Neuronal stem cell (in vitro differentiated cells): ENCODE measurements at regions not wholly inside any gene's neighbourhood (a gene's known extent, or its start where the extent isn't known, plus 50 kb on each side); places are given as distances from the start of the nearest gene placed in this dataset.
A peak's percentile ranks its signal among the peaks of the same experiment; 100 is the strongest.

Source experiments
- DNase-seq: peaks from one replicate; pipeline ENCODE4 v3.0.0-alpha.2; 2013; ENCODE audit warnings: low spot score
- H2AFZ ChIP-seq: one replicate; pipeline ENCODE4 v1.6.1; 2013; ENCODE audit warnings: mild to moderate bottlenecking, low read length, inconsistent platforms
- H2AK5ac ChIP-seq: 2 replicates; pipeline ENCODE4 v1.6.1; 2013; ENCODE audit warnings: low read depth, mild to moderate bottlenecking, inconsistent platforms, low read length, moderate library complexity, mixed read lengths
- H2BK120ac ChIP-seq: 2 replicates; pipeline ENCODE4 v1.6.1; 2013; ENCODE audit warnings: low read depth, mild to moderate bottlenecking, inconsistent platforms, low read length, moderate library complexity, mixed read lengths
- H2BK12ac ChIP-seq: one replicate; pipeline ENCODE4 v1.6.1; 2013; ENCODE audit warnings: low read length, inconsistent platforms
- H2BK15ac ChIP-seq: 2 replicates; pipeline ENCODE4 v1.6.1; 2013; ENCODE audit warnings: mild to moderate bottlenecking, low read length, inconsistent platforms, mixed read lengths
- H2BK5ac ChIP-seq: one replicate; pipeline ENCODE4 v1.6.1; 2013; ENCODE audit warnings: inconsistent platforms, mild to moderate bottlenecking, low read length, moderate library complexity
- H3K14ac ChIP-seq: one replicate; pipeline ENCODE4 v1.6.1; 2013; ENCODE audit warnings: low read length, inconsistent platforms
- H3K18ac ChIP-seq: 2 replicates; pipeline ENCODE4 v1.6.1; 2013; ENCODE audit warnings: low read length, inconsistent platforms
- H3K23ac ChIP-seq: 2 replicates; pipeline ENCODE4 v1.6.1; 2013; ENCODE audit warnings: low read depth, mild to moderate bottlenecking, mixed read lengths, low read length, inconsistent platforms; ENCODE audit not compliant: poor library complexity
- H3K27ac ChIP-seq: replicated peaks from 3 replicates; pipeline ENCODE4 v1.5.1; 2013; ENCODE audit warnings: low read length, inconsistent platforms
- H3K27me3 ChIP-seq, 3 experiments: 2 replicates each; pipeline ENCODE4 v1.6.1; 2013; ENCODE audit warnings: low read length in 3 of 3, mild to moderate bottlenecking in 2 of 3, inconsistent platforms in 1 of 3, low read depth in 1 of 3, mixed read lengths in 1 of 3, moderate library complexity in 1 of 3; ENCODE audit not compliant: control insufficient read depth in 3 of 3, insufficient read depth in 3 of 3
- H3K36me3 ChIP-seq, 2 donors: replicated peaks in 1 of 2; 2 replicates each; pipeline ENCODE4 v1.6.1; 2013; ENCODE audit warnings: low read length in 2 of 2; ENCODE audit not compliant: control insufficient read depth in 2 of 2, insufficient read depth in 2 of 2
- H3K4ac ChIP-seq: 2 replicates; pipeline ENCODE4 v1.6.1; 2013; ENCODE audit warnings: inconsistent platforms, mild to moderate bottlenecking, low read length, moderate library complexity
- H3K4me1 ChIP-seq, 2 donors: 1 replicate in 1 of 2; 2 replicates in 1 of 2; pipeline ENCODE4 v1.6.1; 2013; ENCODE audit warnings: low read length in 2 of 2, low read depth in 1 of 2; ENCODE audit not compliant: control insufficient read depth in 2 of 2, insufficient read depth in 1 of 2
- H3K4me2 ChIP-seq: one replicate; pipeline ENCODE4 v1.6.1; 2013; ENCODE audit warnings: mild to moderate bottlenecking, low read length, inconsistent platforms; ENCODE audit not compliant: insufficient read depth, poor library complexity, severe bottlenecking
- H3K4me3 ChIP-seq, 2 donors: 2 replicates each; pipeline ENCODE4 v1.5.1; 2013; ENCODE audit warnings: low read length in 2 of 2, mild to moderate bottlenecking in 2 of 2, inconsistent platforms in 1 of 2, moderate library complexity in 1 of 2
- H3K79me1 ChIP-seq: one replicate; pipeline ENCODE4 v1.6.1; 2013; ENCODE audit warnings: low read depth, mild to moderate bottlenecking, inconsistent platforms, low read length, moderate library complexity
- H3K9ac ChIP-seq: one replicate; pipeline ENCODE4 v1.6.1; 2013; ENCODE audit warnings: mild to moderate bottlenecking, low read depth, low read length, inconsistent platforms; ENCODE audit not compliant: poor library complexity
- H3K9me3 ChIP-seq, 2 donors: replicated peaks in 1 of 2; 2 replicates each; pipeline versions ENCODE3 to v1.6.1; 2013; ENCODE audit warnings: low read length in 2 of 2, mild to moderate bottlenecking in 2 of 2, inconsistent platforms in 1 of 2, low read depth in 1 of 2, mixed read lengths in 1 of 2, moderate library complexity in 1 of 2; ENCODE audit not compliant: control insufficient read depth in 2 of 2, insufficient read depth in 1 of 2
- H4K8ac ChIP-seq: one replicate; pipeline ENCODE4 v1.6.1; 2013; ENCODE audit warnings: low read depth, mild to moderate bottlenecking, inconsistent platforms, low read length, moderate library complexity
- H4K91ac ChIP-seq: one replicate; pipeline ENCODE4 v1.6.1; 2013; ENCODE audit warnings: low read length, low read depth, mild to moderate bottlenecking, inconsistent platforms; ENCODE audit not compliant: poor library complexity
- WGBS, 2 donors: extraction: QIAGEN DNeasy Blood & Tissue Kit; methylation state at CpG; one replicate each; pipeline ENCODE4 v1.1.7; 2013; ENCODE audit warnings: missing lambda C conversion rate in 2 of 2, mixed read lengths in 1 of 2; ENCODE audit not compliant: insufficient read length in 2 of 2, insufficient replicate concordance in 1 of 2; ENCODE audit errors: extremely low coverage in 2 of 2; 5-methylcytosine and 5-hydroxymethylcytosine counted together

DNA sequence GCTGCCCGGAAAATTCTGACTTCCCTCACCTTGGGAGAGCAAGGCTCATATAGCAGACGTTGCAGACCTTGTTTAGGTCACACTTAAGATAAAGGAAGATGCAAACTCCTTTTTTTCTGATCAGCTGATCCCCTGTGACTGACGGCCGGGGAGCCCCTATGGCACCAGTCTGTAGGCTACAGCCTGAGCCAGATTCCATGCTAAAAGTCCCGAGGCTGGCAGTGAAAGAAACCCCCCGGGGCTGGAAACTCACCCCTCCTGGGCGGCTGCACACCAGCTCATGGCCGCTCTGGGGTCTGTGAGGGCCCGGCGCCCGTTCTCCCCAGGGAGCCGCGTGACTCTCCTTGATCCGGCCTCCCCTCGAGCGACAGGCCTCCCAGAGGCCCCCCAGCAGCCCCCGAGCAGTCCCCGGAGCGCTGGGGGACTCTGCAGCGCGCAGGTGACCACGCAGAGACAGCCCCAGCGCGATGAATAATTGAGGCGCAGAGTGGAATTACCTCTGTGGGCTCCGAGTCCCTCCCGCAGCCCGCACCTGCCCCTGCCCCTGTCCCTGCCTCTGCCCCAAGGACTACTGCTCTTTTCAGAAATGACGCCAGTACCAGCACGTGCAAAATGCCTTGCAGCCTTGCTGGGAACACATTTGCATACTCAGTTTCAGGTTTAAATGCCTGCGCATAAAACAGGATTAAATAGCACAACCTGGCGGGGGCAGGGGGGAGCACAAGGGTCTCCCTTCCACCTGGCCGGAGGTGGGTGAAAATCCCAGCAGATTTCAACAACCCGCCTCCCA is 62.6 kb upstream of the CLDN14 start:
- Histone ChIP-seq H2BK12ac (no peak overlapping the region), H3K18ac (peak overlapping the region; percentile 76), H3K4me1 (peaks cover 0 to 3% of the 10 kb centered on the region in 2 donors), H3K79me1 (no peaks in the 10 kb centered on the region), H2AFZ (peak overlapping the region; percentile 65), H2AK5ac (no peak overlapping the region), H3K9ac (no peak overlapping the region), H3K9me3 (no peaks in the 10 kb centered on the region), H3K36me3 (peaks cover 0 to 1% of the 10 kb centered on the region in 2 donors), H3K23ac (no peak overlapping the region), H2BK5ac (no peak overlapping the region), H3K27me3 (peaks cover 0 to 66% (median 11%) of the 10 kb centered on the region in 3 experiments), H4K91ac (no peak overlapping the region), H3K14ac (no peak overlapping the region), H3K27ac (no peak overlapping the region), H4K8ac (no peak overlapping the region), H2BK15ac (peak overlapping the region; percentile 57), H3K4ac (no peak overlapping the region), H3K4me3 (no peak overlapping the region), H2BK120ac (no peak overlapping the region), H3K4me2 (peak overlapping the region; percentile 36)
- WGBS, 2 donors, result no CpG with 5 or more reads among the region's 34 CpGs
- no peak for DNase-seq

DNA sequence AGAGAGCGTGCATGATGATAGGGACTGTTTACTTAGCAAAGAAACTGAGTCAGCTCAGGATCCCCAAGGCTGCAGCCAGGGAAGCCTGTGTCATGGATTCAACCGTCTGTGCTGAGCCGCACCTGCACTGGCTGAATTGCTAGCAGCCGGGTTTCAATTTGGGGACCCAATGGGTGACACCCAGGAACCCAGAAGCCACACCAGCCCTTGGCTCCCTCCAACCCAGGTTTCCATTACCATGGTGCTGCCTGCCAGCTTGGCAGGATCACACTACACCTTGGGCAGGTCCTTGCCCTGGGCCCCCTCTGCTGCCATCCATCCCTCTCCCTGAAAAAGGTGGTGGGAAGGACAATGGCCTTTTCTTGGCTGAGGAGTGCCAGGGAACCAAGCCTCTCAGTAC is 64.0 kb upstream of the CLDN14 start:
- Histone ChIP-seq H2AK5ac (no peak overlapping the region), H3K4ac (no peak overlapping the region), H2BK15ac (no peak overlapping the region), H3K79me1 (no peaks in the 10 kb centered on the region), H3K27ac (no peak overlapping the region), H2AFZ (no peak overlapping the region), H3K9ac (no peak overlapping the region), H3K18ac (peak overlapping the region; percentile 23), H3K14ac (no peak overlapping the region), H4K8ac (no peak overlapping the region), H3K27me3 (peaks cover 0 to 73% (median 11%) of the 10 kb centered on the region in 3 experiments), H3K36me3 (peaks cover 0 to 1% of the 10 kb centered on the region in 2 donors), H3K4me1 (peaks cover 0 to 3% of the 10 kb centered on the region in 2 donors), H3K4me3 (no peak overlapping the region), H3K23ac (peak overlapping the region; percentile 6), H2BK5ac (no peak overlapping the region), H3K4me2 (no peak overlapping the region), H2BK12ac (no peak overlapping the region), H3K9me3 (no peaks in the 10 kb centered on the region), H4K91ac (no peak overlapping the region), H2BK120ac (no peak overlapping the region)
- DNase-seq, result no peak
- no CpG with 5 or more reads among the region's 4 CpGs for WGBS, 2 donors

- no peak overlapping the region for H3K9ac ChIP-seq
- H2BK120ac ChIP-seq, result no peak overlapping the region
- H4K91ac ChIP-seq, result no peak overlapping the region
- DNase-seq, result no peak
- no peak overlapping the region for H2BK15ac ChIP-seq
- H3K27ac ChIP-seq, result no peak overlapping the region
- H3K23ac ChIP-seq, result no peak overlapping the region
- no peak overlapping the region for H2AK5ac ChIP-seq
- peaks cover 0 to under 1% of the 10 kb centered on the region in 2 donors for H3K36me3 ChIP-seq
- H4K8ac ChIP-seq, result no peak overlapping the region
- no peak overlapping the region for H3K4me2 ChIP-seq
- peaks cover 0 to 74% (median 6%) of the 10 kb centered on the region in 3 experiments for H3K27me3 ChIP-seq
- no peak overlapping the region for H3K18ac ChIP-seq
- no peak overlapping the region for H2BK12ac ChIP-seq
- H3K4ac ChIP-seq, result no peak overlapping the region
- no peak overlapping the region for H3K14ac ChIP-seq
- no peaks in the 10 kb centered on the region for H3K9me3 ChIP-seq
- no peak overlapping the region for H2AFZ ChIP-seq
- H3K4me3 ChIP-seq, result no peak overlapping the region
- no peak overlapping the region for H2BK5ac ChIP-seq
- H3K79me1 ChIP-seq, result no peaks in the 10 kb centered on the region
- peaks cover 0 to 3% of the 10 kb centered on the region in 2 donors for H3K4me1 ChIP-seq
- WGBS, 2 donors, result no CpG with 5 or more reads among the region's 9 CpGs
Observed at GRCh38 chr21:36544545-36544944, 64.6 kb upstream of the CLDN14 start.

DNA sequence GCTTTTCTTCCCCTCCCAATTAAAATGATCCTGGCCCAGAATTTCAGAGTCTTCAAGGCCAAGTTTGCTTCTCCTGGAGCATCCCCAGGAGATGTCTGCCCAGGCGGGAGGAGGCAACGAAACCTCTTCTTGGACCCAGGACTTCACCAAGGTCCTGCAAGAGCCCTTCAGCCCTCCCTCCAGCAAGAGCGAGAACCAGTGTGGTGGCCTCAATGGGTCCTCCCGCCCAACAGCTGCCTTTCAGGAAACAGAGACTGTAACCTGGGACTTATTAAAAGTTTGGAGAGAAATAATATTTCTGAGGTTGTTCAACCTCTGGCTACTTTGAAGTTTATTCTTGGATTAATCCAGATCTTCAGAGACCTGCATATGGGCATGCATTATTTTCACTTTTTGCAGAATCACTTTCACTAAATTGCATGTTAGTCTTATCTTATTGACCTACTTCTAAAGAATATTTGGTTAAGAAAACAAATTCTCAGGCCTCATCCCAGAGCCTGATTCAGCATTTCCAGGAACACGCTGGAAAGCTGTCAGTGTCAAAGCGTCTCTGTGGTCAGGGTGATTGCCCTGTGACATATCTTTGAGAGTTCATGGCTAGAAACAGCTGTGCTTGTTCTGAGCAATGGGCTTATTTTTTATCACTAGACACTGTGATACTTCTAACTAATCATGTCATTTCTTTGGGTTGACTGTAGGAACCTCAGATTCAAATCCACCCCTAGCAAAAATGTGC is 66.0 kb upstream of the CLDN14 start:
- Histone ChIP-seq H4K91ac (no peak overlapping the region), H3K9ac (no peak overlapping the region), H3K79me1 (no peaks in the 10 kb centered on the region), H2BK120ac (no peak overlapping the region), H3K27ac (no peak overlapping the region), H2AFZ (no peak overlapping the region), H2BK15ac (no peak overlapping the region), H2BK5ac (no peak overlapping the region), H3K4ac (no peak overlapping the region), H3K36me3 (no peaks in the 10 kb centered on the region), H3K4me3 (no peak overlapping the region), H3K27me3 (peaks cover 0 to 74% (median 4%) of the 10 kb centered on the region in 3 experiments), H3K4me1 (peaks cover 0 to 2% of the 10 kb centered on the region in 2 donors), H3K4me2 (no peak overlapping the region), H3K9me3 (no peaks in the 10 kb centered on the region), H3K18ac (no peak overlapping the region), H2AK5ac (no peak overlapping the region), H2BK12ac (no peak overlapping the region), H4K8ac (no peak overlapping the region), H3K23ac (no peak overlapping the region), H3K14ac (no peak overlapping the region)
- WGBS, 2 donors, result no CpG with 5 or more reads among the region's 6 CpGs
- no peak for DNase-seq
